ENCODE measurements at regions not wholly inside any gene's neighbourhood (a gene's known extent, or its start where the extent isn't known, plus 50 kb on each side); places are given as distances from the start of the nearest gene placed in this dataset.
"Not testable (repeated sequence)": the region's sequence is repeated elsewhere in the genome, so short reads cannot be mapped to it uniquely, and the experiment has no call there.

- TF ChIP-seq, protein P1, sequence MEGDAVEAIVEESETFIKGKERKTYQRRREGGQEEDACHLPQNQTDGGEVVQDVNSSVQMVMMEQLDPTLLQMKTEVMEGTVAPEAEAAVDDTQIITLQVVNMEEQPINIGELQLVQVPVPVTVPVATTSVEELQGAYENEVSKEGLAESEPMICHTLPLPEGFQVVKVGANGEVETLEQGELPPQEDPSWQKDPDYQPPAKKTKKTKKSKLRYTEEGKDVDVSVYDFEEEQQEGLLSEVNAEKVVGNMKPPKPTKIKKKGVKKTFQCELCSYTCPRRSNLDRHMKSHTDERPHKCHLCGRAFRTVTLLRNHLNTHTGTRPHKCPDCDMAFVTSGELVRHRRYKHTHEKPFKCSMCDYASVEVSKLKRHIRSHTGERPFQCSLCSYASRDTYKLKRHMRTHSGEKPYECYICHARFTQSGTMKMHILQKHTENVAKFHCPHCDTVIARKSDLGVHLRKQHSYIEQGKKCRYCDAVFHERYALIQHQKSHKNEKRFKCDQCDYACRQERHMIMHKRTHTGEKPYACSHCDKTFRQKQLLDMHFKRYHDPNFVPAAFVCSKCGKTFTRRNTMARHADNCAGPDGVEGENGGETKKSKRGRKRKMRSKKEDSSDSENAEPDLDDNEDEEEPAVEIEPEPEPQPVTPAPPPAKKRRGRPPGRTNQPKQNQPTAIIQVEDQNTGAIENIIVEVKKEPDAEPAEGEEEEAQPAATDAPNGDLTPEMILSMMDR (IDR thresholded peaks at IDR 0.05; ENCODE audit: control insufficient read depth, insufficient read depth, low read depth, low read length, missing control alignments) = no peak
- H3K4me3 ChIP-seq (ENCODE audit: control insufficient read depth, low read depth, low read length) = no peak overlapping the region
- peak; percentile 81 for DNase-seq (ENCODE audit: low read depth)
These were observed 371.7 kb upstream of the NRP1 start for GRCh38 chr10:33706191-33706590.

DNA sequence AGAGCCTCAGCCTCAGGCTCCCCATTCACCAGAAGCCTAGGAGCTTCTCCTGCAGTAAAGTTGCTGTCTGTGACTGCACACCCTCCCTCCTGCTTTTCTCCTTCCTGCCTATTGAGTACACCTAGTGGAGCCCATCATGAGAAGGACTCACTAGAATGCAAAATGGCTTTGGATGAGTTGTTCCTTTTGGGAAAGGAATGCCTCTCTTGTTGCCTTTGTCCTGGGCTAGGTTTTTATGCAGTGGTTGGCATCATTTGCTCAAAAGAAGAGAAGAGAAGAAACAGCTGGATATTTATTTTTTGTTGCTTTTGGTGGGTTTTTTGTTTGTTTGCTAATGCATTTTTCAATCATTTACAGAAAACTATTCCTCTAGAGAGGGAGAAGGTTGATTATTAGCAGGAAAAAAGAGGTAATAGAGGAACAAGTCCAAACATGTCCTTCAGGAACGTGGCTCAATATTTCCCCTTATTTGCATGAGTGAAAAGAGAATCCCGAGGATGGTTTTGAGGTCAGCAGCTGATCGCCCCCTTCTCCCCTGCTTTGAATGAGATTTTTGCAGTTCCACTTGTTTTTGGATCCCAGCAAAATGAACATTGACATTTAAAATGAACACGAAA lies 369.9 kb upstream of the NRP1 start:
- DNase-seq (ENCODE audit: low read depth) = no peak

GRCh38 chr10:33703501-33704213 lies 369.2 kb upstream of the NRP1 start:
- H3K4me3 ChIP-seq (ENCODE audit: control insufficient read depth, low read depth, low read length) = no peak overlapping the region
- DNase-seq (ENCODE audit: low read depth) = peak; percentile 16
- TF ChIP-seq, protein P1 (IDR thresholded peaks at IDR 0.05; ENCODE audit: control insufficient read depth, insufficient read depth, low read depth, low read length, missing control alignments) = no peak

More for the DNA sequence above, 369.9 kb upstream of the NRP1 start:
- TF ChIP-seq, protein P1 (IDR thresholded peaks at IDR 0.05; ENCODE audit: control insufficient read depth, insufficient read depth, low read depth, low read length, missing control alignments) = no peak
- no peak overlapping the region for H3K4me3 ChIP-seq (ENCODE audit: control insufficient read depth, low read depth, low read length)

DNA sequence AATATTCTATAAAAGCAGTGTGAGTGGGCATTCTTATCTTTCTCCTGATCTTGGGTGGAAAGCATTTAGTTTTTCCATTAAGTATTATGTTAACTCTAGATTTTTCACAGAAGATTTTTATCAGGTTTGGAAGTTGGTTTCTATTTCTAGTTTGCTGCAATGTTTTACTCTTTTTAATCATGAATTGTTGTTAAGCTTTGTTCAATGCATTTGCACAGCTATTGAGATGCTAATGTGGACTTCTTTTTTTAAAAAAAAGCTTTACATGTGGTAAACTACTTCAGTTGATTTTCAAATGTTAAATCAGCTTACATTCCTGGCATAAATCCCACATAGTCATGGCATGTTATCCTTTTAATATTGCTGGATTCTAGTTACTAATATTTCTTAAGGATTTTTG lies 363.6 kb upstream of the NRP1 start:
- TF ChIP-seq, protein P1 (IDR thresholded peaks at IDR 0.05; ENCODE audit: control insufficient read depth, insufficient read depth, low read depth, low read length, missing control alignments) = no peak
- no peak for DNase-seq (ENCODE audit: low read depth)
- H3K4me3 ChIP-seq (ENCODE audit: control insufficient read depth, low read depth, low read length) = no peak overlapping the region

- TF ChIP-seq, protein P1 (IDR thresholded peaks at IDR 0.05; ENCODE audit: control insufficient read depth, insufficient read depth, low read depth, low read length, missing control alignments) = no peak
- H3K4me3 ChIP-seq (ENCODE audit: control insufficient read depth, low read depth, low read length) = no peak overlapping the region
- no peak for DNase-seq (ENCODE audit: low read depth)
These were observed 362.5 kb upstream of the NRP1 start for GRCh38 chr10:33697016-33697415.

GRCh38 chr10:33695536-33695935 lies 361.1 kb upstream of the NRP1 start:
- H3K4me3 ChIP-seq (ENCODE audit: control insufficient read depth, low read depth, low read length) = no peak overlapping the region

GRCh38 chr10:33690536-33690935 lies 356.1 kb upstream of the NRP1 start:
- DNase-seq (ENCODE audit: low read depth); H3K4me3 ChIP-seq (ENCODE audit: control insufficient read depth, low read depth, low read length): not testable (repeated sequence)

More at GRCh38 chr10:33695536-33695935, 361.1 kb upstream of the NRP1 start:
- TF ChIP-seq, protein P1 (IDR thresholded peaks at IDR 0.05; ENCODE audit: control insufficient read depth, insufficient read depth, low read depth, low read length, missing control alignments) = no peak
- no peak for DNase-seq (ENCODE audit: low read depth)

All from AG09309 (cell line).